ENCODE measurements at regions not wholly inside any gene's neighbourhood (a gene's known extent, or its start where the extent isn't known, plus 50 kb on each side); places are given as distances from the start of the nearest gene placed in this dataset.

GRCh38 chr12:73361156-73361863 is 1089.1 kb downstream of the TRHDE start:
- no peak for DNase-seq

DNA sequence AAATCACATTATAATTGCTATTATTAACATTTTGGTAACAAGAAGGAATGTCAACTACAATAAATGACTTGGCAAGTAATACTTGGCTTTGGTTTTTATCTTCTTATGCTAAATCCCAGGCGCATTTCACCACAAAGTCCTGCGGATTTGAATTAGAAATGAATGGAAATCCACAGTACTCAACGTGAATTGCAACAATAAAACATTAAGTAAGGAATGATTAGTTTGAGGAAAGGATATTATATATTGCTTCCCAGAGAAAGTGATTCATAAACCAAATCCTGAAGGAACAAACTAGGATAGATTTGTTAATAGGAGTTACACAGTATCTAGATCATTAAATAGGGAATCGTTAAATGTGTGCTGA is 1089.7 kb downstream of the TRHDE start:
- DNase-seq, result no peak

GRCh38 chr12:73362666-73363065 is 1090.5 kb downstream of the TRHDE start:
- no peak for DNase-seq

- no peak for DNase-seq
Measured at GRCh38 chr12:73372856-73373255, 1100.7 kb downstream of the TRHDE start.

DNA sequence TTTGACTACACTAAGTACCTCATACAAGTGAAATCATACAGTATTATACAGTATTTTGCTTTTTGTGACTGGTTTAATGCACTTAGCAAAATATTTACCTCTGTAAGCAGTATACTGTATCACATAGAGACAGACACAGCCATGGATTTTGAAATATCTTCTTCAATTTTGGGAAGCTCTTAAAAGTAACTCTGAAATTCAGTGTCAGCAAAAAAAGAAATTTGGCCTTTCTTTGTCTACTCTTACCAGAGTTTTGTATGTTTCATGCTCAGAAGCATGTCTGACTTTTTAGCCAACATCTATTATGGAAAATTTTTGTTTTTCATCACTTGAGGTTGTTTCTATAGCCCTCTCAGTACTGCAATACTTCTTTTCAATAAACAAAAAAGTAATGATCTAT is 1102.2 kb downstream of the TRHDE start:
- DNase-seq, result no peak

DNA sequence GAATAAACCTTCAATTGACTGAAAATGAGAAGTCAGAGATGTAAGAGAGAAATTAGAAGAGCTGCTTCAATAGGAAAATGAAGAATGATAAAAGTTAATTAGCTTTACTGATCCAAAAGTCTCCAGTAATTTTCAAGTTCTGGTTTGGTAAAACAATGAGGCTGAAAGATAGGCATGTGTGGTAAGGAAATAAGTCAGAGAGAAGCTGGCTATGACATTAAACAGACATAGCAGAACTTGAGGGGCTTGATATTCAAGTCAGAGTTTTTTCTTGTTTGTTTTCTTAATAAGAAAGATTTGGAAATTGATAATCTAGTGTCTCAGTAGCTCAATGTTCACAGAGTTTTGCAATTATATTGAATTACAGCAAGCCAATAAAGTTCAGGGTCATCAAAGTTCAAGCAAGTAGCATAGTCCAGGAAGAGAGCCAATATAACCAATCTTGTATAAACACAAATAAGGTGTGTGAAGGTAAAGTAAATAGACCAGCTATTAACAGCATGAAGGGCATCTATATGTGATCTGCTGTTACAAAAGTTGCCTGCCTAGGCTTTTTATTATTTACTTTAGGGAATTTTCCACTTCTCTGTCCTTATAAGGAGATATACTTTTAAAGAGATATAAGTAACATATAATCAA is 1111.5 kb downstream of the TRHDE start:
- DNase-seq, result no peak

GRCh38 chr12:73384592-73384991 is 1112.4 kb downstream of the TRHDE start:
- no peak for DNase-seq

- DNase-seq, result no peak
Measured at GRCh38 chr12:73390261-73390660, 1118.1 kb downstream of the TRHDE start.

GRCh38 chr12:73413051-73413450 is 1124.6 kb upstream of the ATXN7L3B start:
- no peak for DNase-seq

DNA sequence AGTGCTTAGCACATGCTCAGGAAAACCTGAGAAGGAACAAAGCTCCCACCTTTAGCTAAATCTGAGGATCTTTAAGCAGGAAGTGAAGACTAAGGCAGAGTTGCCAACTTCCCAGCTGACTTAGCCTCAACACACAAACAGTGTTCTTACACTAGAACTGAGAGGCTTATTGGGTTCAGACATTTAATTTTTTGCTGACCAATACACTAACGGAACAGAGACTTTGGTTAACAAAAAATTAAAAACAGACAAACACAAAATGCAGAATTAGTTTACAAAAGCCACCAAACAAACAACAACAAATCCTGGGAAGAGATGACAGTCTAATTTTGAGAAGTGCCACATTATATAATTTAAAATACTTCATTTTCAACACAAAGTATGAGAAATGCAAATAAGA is 1123.7 kb upstream of the ATXN7L3B start:
- no peak for DNase-seq

DNA sequence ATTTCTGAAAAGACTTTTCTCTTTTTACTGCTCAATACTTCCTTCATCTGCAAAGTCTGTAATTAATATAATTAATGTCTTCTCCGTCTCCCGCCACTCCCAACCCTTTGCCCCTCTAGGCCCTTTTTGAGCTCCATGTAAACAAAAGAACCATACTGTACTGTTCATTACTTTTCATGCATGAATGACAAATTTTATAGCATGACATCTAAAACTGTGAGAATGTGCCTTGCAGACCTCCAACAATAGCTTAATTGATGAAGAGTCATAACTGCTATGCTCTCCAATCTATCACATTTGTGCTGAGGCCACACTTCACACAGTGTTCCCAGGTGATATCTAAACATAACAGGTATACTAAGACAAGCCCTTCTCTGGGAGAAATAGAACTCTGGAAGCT is 1122.7 kb upstream of the ATXN7L3B start:
- DNase-seq, result no peak

DNA sequence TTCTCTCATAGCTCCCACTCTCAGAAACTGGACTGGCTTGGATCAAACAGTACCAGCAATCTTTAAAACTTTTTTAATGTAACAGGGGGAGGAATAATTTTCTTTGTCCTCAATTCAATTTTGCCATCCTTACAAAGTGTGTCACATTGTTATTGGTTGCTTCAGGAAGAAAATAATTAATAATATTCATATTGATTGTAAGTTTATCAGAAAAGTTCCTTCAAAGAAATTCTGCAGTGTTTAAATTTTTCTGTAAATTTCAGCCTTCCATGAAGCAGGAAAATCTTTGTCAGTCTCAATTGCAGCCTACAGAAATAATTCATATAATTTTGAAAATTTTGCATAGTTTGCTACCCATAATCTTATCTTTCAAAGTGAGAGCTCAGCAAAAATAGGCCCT is 1119.1 kb upstream of the ATXN7L3B start:
- DNase-seq, result no peak

DNA sequence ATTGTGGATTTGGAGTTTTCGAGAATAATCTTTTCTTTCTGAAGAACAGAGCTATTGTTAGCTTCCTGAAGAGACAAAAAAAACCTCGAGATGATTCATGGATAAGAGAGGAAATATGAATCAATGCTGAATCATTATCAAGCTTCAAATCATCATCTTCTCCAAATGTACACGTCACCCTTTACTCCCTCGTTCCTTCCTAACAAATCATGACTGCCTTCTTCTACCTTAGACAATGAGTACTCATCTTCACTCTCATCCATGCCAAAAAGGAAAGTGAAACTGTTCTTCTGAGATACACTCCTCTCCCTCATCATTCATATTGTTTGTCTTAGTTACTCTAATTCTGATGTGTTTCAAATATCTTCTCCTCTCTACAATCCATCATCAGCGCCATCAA is 1115.8 kb upstream of the ATXN7L3B start:
- no peak for DNase-seq

DNA sequence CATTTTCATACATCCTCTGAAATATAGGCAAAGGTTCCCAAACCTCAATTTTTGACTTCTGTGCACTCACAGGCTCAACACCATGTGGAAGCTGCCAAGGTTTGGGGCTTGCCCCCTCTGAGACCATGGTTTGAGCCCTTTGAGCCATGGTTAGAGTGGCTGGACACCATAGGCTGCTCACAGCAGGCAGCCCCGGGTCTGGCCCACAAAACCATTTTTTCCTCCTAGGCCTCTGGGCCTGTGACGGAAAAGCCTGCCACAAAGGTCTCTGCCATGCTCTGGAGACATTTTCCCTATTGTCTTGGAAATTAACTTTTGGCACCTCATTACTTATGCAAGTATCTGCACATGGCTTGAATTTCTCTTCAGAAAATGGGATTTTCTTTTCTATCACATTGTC is 1113.2 kb upstream of the ATXN7L3B start:
- DNase-seq, result no peak

- DNase-seq, result no peak
Measured at GRCh38 chr12:73445658-73446324, 1091.8 kb upstream of the ATXN7L3B start.

DNA sequence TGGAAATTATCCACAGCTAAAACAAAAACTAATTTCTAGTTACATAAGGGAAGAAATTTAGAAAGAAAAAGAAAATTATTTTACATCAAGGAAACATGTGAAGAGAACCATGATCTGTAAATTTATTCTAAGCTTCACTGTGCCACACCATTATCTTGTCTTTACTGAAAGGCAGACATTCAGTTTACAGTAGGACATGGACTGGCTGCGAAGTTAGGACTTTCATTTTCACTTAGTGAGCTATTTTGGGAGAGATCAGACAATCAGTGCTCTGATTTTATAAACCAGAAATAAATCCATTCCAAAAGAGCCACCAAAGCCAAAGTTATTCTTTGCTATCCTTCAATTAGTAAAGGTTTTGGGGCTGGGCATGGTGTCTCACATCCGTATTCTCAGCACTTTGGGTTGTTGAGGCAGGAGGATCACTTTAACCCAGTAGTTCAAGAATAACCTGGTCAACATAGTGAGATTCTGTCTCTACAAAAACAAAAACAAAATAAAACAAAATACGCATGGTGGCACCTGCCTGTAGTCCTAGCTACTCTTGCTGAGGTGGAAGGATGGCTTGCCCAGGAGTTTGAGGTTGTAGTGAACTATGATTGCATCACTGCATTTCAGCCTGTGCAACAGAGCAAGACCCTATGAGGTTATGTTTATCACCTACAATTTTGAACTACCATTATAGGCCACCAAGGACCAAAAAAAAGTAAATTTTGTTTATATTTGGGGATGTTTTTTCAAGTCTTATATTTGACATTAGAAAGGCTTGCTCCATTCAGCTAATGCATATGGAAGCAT is 1084.8 kb upstream of the ATXN7L3B start:
- no peak for DNase-seq

DNA sequence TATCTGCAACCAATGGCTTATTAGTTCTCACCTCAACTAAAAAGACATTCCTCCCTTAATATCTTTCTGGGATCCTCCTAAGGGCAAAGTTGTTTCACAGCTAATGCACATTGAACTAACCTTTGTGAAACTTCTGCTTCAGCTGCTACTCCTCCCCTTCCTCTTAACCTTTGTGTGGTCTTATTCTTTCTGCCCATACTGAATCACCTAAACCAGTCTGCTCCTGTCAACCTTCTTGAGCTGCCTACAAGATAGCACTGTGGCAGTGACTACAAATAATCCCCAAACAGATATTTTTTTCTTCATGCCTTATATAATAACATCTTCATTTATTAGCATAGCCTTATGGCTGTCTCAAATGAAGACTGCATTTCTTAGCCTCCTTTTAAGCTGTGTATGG is 1077.4 kb upstream of the ATXN7L3B start:
- no peak for DNase-seq

- no peak for DNase-seq
Measured at GRCh38 chr12:73465106-73465505, 1072.5 kb upstream of the ATXN7L3B start.

- DNase-seq, result no peak
Measured at GRCh38 chr12:73486256-73486655, 1051.4 kb upstream of the ATXN7L3B start.

DNA sequence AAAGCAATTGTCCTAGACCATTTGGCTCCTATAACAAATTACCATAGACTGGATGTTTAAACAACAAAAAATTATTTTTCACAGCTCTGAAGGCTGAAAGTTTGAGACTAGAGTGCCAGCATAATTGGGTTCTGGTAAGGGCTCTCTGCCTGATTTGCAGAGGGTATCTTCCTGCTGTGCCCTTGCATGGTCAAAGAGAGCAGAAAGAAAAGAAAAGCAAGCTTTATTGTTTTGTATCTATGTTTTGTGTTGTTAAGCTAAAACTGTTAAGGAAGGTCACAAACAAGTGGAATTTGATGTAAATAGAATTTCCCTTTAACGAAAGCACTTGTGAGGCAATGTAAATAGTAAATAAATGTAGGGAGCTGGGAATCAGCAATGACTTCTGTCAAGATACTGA is 1031.0 kb upstream of the ATXN7L3B start:
- no peak for DNase-seq

- DNase-seq, result no peak
Measured at GRCh38 chr12:73514672-73515071, 1023.0 kb upstream of the ATXN7L3B start.

DNA sequence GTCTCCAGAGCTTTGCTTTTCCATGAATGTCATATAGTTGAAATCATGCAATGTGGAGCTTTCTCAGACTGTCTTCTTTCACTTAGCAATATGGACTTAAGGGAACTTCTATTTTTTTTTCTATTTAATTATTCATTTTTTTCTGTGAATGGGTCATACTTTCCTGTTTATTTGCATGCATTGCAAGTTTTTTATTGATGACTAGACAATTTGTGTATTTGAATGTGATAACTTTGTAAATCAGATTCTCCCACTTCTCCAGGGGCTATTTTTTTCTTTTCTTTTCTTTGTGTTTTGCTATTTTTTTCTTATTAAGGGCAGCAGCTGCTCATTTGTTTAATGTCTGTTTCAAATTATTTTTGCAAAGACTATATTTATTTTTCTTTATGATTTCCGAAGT is 1019.8 kb upstream of the ATXN7L3B start:
- DNase-seq, result no peak

DNA sequence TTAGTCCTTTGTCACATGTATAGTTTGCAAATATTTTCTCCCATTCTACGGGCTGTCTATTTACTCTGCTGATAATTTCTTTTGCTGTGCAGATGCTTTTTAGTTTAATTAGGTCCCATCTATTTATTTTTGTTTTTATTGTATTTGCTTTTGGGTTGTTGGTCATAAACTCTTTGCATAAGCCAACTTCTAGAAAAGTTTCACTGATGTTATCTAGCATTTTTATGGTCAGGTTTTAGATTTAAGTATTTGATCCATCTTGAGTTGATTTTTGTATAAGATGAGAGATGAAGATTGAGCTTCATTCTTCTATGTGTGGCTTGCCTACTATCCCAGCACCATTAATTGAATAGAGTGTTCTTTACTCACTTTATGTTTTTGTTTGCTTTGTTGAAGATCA is 1008.4 kb upstream of the ATXN7L3B start:
- DNase-seq, result no peak
